Fibroblast of skin of right biceps (primary cell): ENCODE measurements at regions not wholly inside any gene's neighbourhood (a gene's known extent, or its start where the extent isn't known, plus 50 kb on each side); places are given as distances from the start of the nearest gene placed in this dataset.
"Not testable (repeated sequence)": the region's sequence is repeated elsewhere in the genome, so short reads cannot be mapped to it uniquely, and the experiment has no call there.

ENCODE experiments used
- DNase-seq: peaks from one replicate; pipeline ENCODE4 v3.0.0-alpha.2; 2013

- not testable (repeated sequence) for DNase-seq
Observed at GRCh38 chr5:109283086-109283485, 126.7 kb downstream of the PJA2 start.

- no peak for DNase-seq
Observed at GRCh38 chr5:109281136-109281690, 128.6 kb downstream of the PJA2 start.

GRCh38 chr5:109278141-109278540 is 131.6 kb downstream of the PJA2 start:
- no peak for DNase-seq

DNA sequence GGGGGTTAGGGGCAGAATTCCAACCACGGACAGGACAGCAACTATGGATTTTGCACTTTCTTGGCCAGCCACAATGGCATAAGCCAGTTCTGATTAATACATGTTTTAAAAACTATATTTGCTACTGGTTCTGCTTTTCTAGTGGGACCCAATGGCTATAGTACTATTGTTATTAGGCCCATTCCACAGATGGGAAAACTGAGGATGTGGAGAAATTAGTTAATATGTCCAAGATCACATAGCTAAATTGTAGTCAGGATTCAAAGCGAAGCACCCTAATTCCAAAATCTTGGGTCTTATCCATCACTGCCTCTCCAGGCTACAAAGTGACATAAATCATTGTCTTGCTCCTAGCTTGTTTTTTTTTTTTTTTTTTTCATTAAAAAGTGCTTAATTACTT is 133.9 kb downstream of the PJA2 start:
- no peak for DNase-seq

DNA sequence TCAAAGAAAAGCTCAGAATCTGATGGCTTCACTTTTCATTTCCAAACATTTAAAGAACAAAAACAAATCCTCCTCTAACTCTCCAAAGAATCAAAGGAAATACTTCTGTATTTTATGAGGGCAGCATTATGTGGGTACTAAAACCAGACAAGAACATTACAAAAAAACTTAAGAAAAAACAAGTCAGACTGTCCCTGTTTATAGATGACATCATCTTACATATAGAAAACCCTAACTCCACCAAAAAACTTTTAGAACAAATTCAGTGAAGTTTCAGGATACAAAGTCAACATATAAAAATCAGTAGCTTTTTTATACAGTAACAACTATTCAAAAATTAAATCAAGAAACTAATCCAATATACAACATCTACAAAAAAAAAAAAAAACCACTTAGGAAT is 136.2 kb downstream of the PJA2 start:
- no peak for DNase-seq

GRCh38 chr5:109267283-109267682 is 142.5 kb downstream of the PJA2 start:
- no peak for DNase-seq

DNA sequence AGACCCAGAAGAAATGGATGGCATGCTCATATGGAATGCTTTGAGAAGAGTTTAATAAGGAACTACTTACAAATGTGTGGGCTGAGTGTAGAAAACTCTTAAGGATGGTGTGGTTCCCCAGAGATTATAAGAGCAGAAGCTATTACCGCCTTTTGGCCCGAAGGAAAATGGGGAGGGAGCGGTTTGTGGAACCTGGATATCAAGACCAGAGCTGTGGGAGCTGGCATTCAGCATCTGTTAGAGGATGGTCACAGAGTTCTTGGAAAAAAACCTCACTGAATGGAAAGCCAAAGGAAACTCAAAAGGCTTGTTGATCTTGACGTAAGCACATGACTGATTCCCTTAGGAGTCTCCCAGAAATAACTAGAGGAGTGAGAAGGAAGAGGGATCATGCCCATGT is 151.0 kb downstream of the PJA2 start:
- DNase-seq = no peak

GRCh38 chr5:109256486-109256885 is 153.3 kb downstream of the PJA2 start:
- DNase-seq = no peak

- no peak for DNase-seq
Observed at GRCh38 chr5:109254511-109254910, 155.3 kb downstream of the PJA2 start.

- no peak for DNase-seq
Observed at GRCh38 chr5:109253262-109253661, 156.5 kb downstream of the PJA2 start.

GRCh38 chr5:109252731-109253130 is 157.0 kb downstream of the PJA2 start:
- peak; percentile 6 for DNase-seq

DNA sequence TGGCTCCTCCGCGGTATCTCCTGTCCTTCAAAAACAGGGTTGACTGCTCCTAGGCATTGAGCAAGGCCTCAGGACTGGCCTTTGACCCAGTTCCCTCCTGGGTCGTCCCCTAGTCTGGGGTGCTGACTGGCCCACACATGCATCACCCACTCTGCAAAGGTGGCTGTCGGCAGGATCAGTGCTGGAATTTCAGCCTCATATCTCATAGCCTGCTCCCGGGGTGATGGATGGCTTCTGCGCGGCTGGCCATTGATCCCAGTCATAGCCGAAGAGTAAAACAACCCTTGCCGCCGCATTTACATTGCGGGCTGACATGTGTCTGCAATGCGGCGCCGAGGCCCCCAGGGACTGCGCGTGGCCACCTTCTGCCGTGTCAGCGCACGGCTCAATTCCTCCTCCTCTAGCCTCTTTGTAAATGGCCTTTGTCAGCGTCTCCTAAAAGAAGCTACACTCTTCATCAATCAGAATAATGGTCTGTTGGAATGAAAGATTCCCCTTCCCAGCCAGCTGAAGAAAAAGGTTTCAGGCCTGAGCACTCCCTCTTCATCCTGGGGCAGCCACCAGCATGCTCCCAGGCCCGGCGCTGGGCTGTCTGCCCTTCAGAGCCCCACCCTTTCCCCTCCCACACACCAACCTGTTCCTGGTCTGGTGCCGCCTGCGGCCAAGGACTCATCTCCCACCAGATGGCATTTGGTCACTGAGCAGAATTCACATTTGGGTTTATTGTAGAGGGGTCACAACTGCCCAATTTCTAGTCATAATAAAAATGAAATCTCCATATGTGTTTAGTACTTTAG is 159.0 kb downstream of the PJA2 start:
- DNase-seq = peak; percentile 3

- no peak for DNase-seq
Observed at GRCh38 chr5:109250080-109250479, 159.7 kb downstream of the PJA2 start.

DNA sequence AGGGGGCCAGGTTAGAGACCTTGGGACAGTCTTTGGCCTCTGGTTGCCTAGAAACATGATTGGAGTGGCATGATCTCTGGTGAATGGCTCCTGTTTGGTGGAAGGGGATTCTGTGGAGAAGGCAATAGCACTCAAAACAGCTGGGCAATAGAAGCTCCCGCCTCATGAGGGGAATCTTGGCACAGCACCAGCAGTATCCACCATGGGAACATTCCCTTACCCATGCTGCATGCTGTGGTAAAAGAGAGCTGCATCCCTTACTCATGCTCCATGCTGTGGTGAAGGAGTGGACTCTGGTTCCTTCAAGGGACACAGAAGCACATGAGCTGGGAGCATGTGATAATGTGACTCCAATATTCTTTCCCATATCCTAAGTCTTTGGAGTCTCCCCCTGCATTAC is 160.6 kb downstream of the PJA2 start:
- DNase-seq = no peak

DNA sequence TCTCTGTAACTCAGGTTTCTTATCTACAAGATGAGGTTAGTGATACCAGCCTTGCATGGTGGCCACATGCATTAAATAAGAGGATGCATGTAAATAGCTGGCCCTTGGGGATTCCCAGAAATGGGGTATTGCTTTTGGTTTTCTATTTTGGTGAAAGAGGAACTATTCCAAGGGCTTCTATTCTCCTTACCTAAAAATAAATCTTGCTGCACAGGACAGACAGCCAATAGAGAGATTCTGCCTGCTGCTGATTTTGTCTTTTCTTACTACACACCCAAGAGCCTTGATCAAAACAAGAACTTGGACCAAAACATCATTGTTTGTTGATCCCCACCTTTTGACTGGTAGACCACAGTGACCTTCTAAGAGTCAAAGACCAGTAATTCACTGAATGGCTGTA is 161.8 kb downstream of the PJA2 start:
- no peak for DNase-seq

- no peak for DNase-seq
Observed at GRCh38 chr5:109246841-109247592, 162.8 kb downstream of the PJA2 start.
